Endothelial cell of hepatic sinusoid (primary cell): ENCODE measurements at regions not wholly inside any gene's neighbourhood (a gene's known extent, or its start where the extent isn't known, plus 50 kb on each side); places are given as distances from the start of the nearest gene placed in this dataset.
"Not testable (repeated sequence)": the region's sequence is repeated elsewhere in the genome, so short reads cannot be mapped to it uniquely, and the experiment has no call there.

Experiments used
- in situ Hi-C: cut with HindIII; loops from 2 replicates; pipeline ENCODE4 v1.10.0; 2017; ENCODE audit warnings: low sequenced_read_pairs

DNA sequence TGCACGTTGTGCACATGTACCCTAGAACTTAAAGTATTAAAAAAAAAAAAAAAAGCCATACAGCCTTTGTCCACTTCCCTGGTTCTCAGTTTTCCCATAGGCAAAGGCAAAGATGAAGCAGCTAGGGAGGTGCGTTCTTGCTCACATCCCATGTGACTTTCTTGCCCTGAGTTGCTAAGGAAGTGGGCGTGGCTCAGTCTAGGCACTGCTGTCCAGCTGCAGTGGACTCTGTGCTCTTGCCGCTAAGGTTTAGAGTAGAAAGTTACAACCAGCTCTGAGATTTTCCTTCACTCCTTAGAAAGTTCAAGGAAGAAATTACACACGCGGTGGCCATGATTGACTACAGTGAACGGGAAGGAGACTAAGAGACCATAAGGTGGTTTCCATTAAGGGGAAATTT lies 144.7 kb downstream of the NAA11 start:
- in situ Hi-C loops = no loop called here

DNA sequence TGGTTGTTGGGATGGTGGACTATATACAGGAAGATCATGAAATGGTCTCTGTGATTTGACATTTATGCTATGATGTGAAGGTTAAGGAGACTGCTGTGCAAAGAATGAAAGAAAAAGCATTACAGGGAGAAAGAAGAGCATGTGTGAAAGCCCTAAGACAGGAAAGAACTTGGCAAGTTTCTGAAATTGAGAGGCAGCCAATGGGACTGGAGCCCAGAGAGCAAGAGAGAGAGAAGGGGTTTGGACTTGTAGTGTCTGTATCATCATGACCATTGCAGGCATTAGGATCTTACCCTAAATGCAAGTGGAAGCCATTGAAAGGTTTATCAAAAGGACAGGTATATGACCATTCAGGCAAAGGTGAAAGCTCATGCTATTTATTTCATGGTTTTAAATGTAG lies 147.1 kb downstream of the NAA11 start:
- in situ Hi-C loops = no loop called here

DNA sequence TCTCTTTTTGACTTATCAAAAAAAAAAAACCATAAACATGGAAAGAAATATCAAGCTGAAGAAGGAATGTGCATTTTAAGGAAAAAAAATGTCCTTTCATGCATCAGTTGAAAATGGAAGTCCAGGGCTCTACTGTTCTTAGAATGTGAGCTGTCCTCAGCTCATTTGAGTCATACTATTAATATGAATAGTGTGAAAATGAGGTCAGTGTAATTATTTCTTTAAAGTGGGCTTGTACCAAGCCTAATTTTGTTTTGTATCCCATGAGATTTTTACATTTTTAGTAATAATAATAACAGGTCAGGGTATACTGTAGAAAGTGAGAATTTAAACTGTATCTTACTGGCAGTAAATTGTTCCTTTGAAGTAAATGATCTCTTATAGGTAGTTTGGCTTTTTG lies 148.5 kb downstream of the NAA11 start:
- in situ Hi-C loops = no loop called here

DNA sequence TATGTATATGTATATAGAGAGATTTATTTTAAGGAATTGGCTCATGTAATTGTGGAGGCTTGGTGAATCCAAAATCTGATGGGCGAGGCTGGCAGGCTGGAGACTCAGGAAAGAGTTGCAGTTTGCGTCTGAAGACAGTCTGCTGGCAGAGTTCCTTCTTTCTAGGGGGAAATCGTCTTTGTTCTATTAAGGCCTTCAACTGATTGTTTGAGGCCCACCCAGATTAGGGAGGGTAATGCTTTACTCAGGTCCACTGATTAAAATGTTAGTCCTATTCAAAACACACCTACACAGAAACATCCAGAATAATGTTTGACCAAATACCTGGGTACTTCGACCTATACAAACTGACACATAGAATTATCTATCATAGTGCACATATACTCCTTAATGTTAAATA lies 149.5 kb downstream of the NAA11 start:
- in situ Hi-C loops = no loop called here

DNA sequence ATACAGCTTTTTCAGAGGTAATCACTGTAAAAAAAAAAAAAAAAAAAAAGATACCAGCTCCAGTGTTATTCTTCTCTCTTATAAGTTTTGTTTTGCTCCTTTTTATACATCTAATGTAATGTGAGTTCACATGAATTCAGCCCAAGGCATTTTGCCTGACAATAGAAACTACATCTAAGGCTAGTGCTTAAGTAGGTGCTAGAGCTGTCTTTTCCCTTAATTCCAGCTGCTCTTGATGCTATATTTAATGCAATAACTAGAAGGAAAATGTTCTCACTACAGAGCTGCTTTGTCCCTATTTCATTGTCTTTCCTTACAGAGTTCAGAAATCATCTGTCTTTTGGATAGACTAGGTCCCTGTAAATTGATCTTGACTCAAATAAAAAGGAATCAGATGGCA lies 150.1 kb downstream of the NAA11 start:
- in situ Hi-C loops = no loop called here

DNA sequence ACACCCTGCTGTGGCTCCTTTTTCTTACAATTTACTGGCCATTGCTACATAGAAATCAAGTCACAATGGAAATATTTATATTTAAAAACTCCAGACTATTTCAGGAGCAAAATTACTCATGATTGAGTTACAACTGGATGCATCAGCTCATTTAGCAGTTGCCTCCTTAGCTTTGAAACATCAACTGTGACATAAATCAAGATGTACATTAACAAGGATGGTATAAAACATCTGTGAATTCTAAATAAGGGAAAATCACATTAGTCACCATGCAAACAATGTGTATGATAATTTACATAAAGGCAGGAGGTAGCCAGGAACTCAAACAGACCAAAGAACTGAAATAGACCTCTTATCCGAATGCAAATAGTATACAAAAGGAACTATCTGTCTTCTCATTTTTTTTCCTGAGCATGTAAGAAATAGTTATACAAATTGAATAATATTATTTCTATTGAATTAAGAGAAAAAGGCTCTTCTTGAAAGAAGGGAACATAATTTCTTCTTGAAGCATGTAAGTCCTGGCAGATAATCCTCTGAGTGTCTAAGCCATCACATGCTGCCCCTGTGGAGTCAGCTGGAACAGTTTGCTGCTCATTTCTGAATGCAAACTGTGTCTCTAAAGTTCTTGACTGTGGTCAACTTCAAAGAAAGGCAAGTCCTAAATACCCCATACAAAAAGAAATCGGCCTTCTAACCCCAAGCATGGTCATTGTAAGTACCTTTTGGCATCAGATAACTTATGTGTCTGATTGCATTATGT lies 151.2 kb downstream of the NAA11 start:
- in situ Hi-C loops = no loop called here

DNA sequence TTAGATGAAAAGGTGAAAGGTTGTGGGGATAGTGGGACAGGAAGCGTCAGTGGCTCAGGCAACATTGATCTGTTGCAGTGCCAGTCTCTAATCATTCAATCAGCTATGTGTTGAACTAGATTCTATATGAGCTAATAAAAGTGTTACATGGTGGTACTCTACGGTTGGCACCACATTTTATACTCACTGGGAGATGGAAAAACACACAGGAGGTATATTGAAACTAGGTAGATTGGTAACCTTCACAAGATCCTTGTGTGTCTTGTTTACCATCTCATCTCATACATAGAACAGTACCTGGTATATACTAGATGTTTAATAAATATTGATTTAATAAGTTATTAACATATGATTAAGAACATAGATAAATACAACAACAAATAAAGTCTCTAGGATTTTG lies 152.7 kb downstream of the NAA11 start:
- in situ Hi-C loops = no loop called here

DNA sequence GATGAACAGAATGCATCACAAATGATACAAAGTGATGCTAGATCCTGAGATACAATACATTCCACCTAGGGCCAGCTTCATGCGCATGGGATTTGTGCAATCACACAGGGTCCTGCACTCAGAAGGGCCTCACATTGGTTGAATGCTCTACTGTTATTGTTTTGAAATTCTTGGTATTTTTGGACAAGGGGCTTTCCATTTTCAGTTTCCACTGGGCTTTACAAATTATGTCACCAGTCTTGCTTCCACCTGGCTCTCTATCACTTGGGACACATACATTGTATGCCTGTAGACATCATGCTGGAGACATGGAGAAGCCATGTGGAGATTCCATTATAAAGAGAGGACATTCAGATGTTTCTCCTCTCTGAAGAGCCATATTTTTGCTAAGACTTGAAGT lies 155.8 kb downstream of the NAA11 start:
- in situ Hi-C loops = no loop called here

DNA sequence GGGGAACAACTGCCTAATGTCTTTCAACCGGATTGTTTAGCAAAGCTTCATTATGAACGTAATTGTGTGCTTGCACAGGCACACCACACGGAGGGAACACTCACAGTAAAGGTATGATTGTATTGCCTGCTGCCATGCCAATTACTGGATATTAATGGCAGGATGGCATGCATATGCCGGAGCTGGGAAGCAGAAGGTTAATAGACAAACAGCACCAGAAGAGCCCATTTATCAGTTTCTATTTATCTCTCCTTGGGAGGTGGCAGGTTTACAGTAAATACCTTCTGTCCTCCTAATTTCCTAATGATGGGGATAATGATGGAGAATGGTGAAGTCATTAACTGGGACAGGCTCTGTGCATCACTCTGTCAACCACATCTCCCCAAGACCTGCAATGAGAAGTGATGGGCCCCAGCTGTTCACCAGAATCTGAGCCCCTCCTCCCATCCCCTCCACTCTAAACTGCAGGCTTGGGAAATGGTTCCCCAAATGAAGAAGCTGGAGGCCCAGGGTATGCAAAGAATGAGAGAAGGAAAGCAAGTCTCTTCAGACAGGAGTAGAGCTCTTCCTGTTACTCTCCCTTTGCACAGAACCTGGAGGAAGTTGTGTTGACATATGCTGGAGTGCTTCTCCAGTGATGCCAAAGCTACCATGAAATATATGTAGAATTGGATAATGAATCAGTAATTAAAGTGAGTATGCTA lies 160.8 kb downstream of the NAA11 start:
- in situ Hi-C loops = no loop called here

DNA sequence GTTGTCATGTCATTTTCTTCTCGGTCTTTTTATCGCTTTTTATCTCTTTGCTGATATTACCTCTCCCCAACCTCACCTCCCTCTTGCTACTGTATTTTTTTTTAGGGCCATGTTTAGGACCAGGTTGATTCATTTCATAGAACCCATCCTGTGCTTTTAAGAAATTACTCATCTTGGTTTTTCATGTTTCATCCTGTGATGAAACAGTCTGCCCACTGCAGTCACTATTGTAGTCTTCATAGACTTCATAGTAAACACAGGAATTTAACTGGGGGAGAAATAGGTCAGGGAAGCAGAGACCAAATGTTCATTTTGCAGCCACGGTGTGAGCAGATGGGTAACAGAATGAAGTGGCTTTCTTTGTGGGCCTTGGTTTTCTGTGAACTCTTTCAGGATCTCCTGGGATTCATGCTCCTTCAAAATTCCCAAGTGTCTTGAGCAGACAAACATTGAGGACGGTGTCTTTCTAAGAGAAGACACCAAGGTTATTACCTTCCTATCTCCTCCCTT lies 161.8 kb downstream of the NAA11 start:
- in situ Hi-C loops = no loop called here

DNA sequence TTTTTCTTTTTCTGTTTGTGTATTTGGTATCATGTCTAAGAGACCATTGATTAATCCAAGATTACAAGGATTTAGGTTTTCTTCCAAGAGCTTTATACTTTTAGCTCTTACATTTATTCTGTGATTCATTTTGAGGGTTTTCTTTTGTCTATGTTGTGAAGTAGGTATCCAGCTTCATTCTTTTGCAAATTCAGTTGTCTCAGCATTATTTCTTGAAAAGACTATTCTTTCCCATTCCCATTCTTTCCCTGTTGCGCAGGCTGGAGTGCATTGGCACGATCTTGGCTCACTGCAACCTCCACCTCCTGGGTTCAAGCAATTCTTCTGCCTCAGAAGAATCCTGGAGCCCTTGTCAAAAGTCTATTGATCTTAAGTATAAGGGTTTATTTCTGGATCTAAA lies 164.9 kb downstream of the NAA11 start:
- in situ Hi-C loops = no loop called here

DNA sequence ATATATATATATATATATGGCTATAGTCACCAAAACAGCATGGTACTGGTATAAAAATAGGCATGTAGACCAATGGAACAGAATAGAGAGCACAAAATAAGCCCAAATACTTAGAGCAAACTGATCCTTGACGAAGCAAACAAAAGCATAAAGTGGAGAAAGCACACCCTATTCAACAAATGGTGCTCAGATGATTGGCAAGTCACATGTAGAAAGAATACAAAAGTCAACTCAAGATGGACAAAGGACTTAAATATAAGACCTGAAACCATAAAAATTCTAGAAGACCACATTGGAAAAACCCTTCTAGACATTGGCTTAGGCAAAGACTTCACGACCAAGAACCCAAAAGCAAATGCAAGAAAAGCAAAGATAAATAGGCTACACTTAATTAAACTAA lies 167.2 kb downstream of the NAA11 start:
- in situ Hi-C loops = not testable (repeated sequence)

DNA sequence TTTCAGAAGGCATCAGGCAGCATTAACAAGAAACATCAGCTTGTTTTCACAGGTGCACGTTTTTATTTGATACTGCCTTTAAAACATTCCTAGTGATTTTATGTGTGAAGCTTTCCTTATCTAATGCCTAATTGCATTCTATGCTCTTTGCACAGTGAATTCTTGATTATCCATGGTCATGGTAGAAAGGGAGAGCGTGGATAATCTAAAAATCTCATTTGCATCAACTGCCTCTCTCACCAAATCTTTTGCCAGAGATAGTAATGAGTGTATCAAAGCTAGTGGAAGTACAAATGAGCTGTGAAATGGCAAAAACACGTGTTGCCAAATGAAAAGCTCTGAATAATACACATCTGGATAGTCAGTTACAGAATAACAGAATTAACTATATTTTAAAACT lies 170.5 kb downstream of the NAA11 start:
- in situ Hi-C loops = no loop called here

DNA sequence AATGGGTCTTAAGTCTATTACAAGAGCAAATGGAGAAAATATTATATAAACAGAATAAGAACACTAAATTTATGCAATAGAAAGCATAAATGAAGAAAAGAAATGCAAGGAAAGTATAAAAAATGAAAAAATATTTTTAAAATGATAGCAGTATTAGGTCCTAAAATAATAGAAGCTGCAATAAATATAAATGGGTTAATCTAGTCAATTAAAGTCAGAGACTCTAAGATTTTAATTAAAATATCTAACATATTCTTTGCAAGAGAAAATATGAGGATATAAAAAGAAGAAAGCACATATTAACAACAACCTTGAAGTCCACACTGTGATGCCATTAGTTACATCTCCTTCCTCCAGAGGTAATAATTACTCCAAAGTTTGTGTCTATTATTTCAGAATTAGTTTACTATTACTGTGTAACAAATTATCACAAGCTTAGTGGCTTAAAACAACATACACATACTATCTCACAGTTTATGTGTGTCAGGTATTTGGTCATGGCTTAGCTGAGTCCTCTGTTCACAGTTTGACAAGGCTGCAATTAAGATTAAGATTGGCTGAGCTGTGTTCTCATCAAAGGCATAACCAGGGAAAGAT lies 174.9 kb downstream of the NAA11 start:
- in situ Hi-C loops = no loop called here

DNA sequence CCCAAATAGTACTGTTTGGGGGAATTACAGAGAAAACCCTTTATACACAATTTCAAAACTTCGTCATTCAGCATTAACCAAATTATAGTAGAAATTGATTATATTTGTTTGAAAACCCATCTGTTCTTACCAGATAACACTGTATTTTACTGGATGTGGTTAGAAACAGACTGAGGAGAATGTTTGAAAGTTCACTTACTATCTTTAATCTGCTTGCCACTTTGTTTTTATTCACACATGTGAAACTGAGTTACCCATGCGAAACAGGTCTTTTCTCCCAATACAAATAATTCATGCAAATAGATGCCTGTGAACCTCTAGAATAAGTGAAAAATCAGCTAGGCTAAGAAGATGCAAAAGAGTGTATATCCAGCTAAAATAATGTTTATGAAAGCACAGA lies 177.5 kb downstream of the NAA11 start:
- in situ Hi-C loops = no loop called here

DNA sequence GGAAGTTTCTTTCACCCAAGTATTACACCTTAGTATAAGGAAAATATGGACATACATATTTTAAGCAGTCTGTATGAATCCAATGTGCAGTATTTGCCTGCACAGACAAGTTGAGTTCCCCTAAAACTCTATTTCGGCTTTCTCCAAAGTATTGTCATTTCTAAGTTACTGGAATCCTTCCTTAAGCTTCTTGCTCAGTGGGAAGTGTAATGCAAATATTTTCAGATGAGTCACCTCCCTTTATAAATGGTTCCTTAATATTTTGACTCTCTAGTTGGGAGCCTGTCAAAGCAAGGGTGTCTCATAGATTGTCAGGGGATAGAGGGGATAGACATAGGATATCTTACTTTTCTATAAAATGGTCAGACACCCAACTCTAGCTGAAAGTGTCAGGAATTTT lies 178.6 kb downstream of the NAA11 start:
- in situ Hi-C loops = no loop called here

DNA sequence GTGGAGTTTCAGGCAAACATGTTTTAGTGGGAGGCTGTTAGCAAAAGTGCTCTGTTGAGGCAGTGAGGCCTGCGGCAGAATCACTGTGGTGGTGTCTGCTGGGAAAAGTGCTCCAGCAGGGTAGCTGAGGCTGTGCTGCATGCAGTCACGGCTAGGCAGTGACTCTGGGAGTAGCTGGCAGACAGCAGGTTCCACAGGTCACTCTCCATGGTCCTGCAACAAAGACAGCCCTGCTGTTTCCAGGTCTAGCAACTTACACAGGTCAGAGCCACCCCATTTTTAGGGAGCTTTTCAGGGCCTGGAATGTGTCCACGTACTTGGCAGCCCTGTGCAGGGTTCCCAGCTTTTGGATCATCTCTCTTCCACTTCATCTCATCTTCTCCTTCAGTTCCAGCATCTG lies 184.3 kb downstream of the NAA11 start:
- in situ Hi-C loops = no loop called here

DNA sequence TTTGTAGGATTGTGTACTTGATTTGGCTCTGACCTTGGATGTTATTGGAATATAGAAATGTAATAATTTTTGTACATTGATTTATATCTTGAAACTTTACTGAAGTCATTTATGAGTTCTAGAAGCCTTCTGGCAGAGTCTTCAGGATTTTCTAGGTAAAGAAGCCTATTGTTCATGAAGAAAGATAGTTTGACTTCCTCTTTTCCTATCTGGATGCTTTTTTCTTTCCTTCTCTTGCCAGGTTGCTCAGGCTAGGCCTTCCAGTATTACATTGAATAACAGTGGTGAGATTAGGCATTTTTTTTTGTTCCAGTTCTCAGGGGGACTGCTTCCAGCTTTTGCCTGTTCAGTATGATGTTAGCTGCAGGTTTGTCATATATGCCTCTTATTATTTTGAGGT lies 191.1 kb downstream of the NAA11 start:
- in situ Hi-C loops = no loop called here

DNA sequence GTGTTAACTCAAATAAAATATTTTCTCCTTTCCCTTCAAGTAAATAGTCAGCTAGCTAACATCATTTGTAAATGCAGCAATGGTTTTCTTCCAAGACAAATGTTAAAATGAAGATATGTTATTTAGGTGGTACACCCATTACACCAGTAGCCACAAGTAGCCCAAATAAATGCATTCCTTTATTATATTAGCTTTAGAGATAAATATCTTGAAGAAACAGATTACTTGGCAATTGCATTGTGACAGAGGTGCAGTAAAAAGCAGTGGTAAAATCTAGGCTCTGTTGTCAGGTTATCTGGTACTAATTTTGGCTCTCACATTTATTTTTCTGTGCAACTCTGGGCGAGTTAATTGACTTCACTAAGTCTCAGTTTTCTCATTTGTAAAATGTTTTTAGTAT lies 193.0 kb downstream of the NAA11 start:
- in situ Hi-C loops = no loop called here

DNA sequence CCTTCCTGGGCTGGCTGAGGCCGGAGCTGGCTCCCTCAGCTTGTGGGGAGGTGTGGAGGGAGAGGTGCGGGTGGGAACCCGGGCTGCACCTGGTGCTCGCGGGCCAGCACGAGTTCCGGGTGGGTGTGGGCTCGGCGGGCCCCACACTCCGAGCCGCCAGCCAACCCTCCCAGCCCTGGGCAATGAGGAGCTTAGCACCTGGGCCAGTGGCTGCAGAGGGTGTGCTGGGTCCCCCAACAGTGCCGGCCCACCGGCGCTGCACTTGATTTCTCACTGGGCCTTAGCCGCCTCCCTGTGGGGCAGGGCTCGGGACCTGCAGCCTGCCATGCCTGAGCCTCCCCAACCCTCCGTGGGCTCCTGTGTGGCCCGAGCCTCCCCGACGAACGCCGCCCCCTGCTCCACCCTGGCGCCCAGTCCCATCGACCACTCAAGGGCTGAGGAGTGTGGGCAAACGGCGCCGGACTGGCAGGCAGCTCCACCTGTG lies 182.7 kb upstream of the PAQR3 start:
- in situ Hi-C loops = no loop called here

DNA sequence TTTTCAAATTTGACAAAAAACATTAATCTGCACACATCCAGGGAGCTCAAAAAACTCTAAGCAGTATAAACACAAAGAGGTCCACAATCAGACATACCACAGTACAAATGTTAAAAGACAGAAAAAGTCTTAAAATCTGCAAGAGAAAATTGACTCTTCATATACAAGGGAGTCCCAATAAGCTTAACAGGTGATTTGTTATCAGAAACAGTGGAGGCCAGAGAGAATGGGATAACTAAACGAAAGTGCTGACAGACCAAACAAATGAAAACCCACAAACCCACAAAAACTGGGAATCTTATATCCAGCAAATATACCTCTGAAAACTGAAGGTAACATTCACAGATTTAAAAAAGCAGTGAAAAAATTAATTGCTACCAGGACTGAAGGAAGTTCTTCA lies 182.0 kb upstream of the PAQR3 start:
- in situ Hi-C loops = no loop called here

DNA sequence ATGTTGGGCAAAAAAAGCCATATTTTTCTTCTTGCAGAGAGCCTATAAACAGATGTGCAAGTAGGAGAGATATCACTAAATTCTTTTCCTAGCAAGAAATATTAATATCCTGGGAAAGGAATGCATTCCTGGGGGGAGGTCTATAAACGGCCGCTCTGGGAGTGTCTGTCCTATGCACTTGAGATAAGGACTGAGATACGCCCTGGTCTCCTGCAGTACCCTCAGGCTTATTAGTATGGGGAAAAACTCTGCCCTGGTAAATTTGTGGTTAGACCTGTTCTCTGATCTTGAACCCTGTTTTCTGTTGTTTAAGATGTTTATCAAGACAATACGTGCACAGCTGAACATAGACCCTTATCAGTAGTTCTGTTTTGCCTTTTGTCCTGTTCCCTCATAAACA lies 177.8 kb upstream of the PAQR3 start:
- in situ Hi-C loops = not testable (repeated sequence)
